K562 (cell line): ENCODE measurements at regions not wholly inside any gene's neighbourhood (a gene's known extent, or its start where the extent isn't known, plus 50 kb on each side); places are given as distances from the start of the nearest gene placed in this dataset.

Source experiments
- ATAC-seq: fragments of 200-7000 bp; cut with Tn5 transposase; 3 replicates; pipeline ENCODE4 v1.9.1; 2020; ENCODE audit warnings: moderate library complexity
- BruUV-seq: library from RNA; stranded (reverse); fragments of 400-500 nt; replicated peaks from 2 replicates; lab custom pipeline; 2021; lab: Mats Ljungman, UMichigan
- CTCF ChIA-PET: fragments of 300-600 bp; formaldehyde crosslinking; extraction: SDS; loops from one replicate; lab custom pipeline; 2021; ENCODE audit warnings: low intra/inter-chr PET ratio; lab: Yijun Ruan, JAX
- POLR2A ChIA-PET: fragments of 300-600, 350-650 bp; sonication (Branson Sonifier 250); formaldehyde crosslinking; extraction: SDS; loops from one replicate; lab custom pipeline; 2021; ENCODE audit warnings: antibody characterized with exemption, inconsistent platforms; lab: Yijun Ruan, JAX
- DNase-seq, 4 experiments: peaks; one replicate each; pipeline versions ENCODE4 v3.0.0 to v3.0.0-alpha.2; 2011 to 2018; ENCODE audit warnings: low spot score in 3 of 4, mixed read lengths in 3 of 4; ENCODE audit errors: extremely low read depth in 1 of 4
- FAIRE-seq: peaks from 2 replicates; lab custom pipeline; 2011; peaks lifted over from hg19 to GRCh38; lab: Jason Lieb, UNC
- H2AFZ ChIP-seq: 2 replicates; pipeline ENCODE4 v1.6.0; 2011; ENCODE audit warnings: low read depth, low read length, control low read depth, inconsistent platforms
- H3K27ac ChIP-seq: fragments of 200-600 bp; 3 replicates; pipeline ENCODE4 v1.8.0; 2011; ENCODE audit warnings: low read depth, mild to moderate bottlenecking, control low read depth, inconsistent platforms, low read length, moderate library complexity, mixed read lengths; ENCODE audit errors: extremely low read depth
- H3K27me3 ChIP-seq, 2 experiments: fragments of 300-600 bp in 1 of 2; 2 replicates in 1 of 2; 3 replicates in 1 of 2; pipeline versions ENCODE4 v1.6.0 to v1.8.0; 2011; ENCODE audit warnings: inconsistent platforms in 2 of 2, low read length in 2 of 2, mild to moderate bottlenecking in 1 of 2, mixed read lengths in 1 of 2, moderate library complexity in 1 of 2; ENCODE audit not compliant: control insufficient read depth in 2 of 2, insufficient read depth in 2 of 2
- H3K36me3 ChIP-seq: fragments of 300-600 bp; 3 replicates; pipeline ENCODE4 v1.8.0; 2011; ENCODE audit warnings: mild to moderate bottlenecking, low read length, inconsistent platforms; ENCODE audit not compliant: control insufficient read depth, insufficient read depth
- H3K4me1 ChIP-seq, 2 experiments: fragments of 200-600 bp in 1 of 2; replicated peaks in 1 of 2; 2 replicates in 1 of 2; 3 replicates in 1 of 2; pipeline versions ENCODE4 v1.5.1 to v1.8.0; 2011; ENCODE audit warnings: inconsistent platforms in 2 of 2, low read length in 2 of 2, mild to moderate bottlenecking in 1 of 2, mixed read lengths in 1 of 2, moderate library complexity in 1 of 2; ENCODE audit not compliant: control insufficient read depth in 2 of 2, insufficient read depth in 2 of 2
- H3K4me2 ChIP-seq: 2 replicates; pipeline ENCODE4 v1.6.1; 2011; ENCODE audit warnings: low read length, control low read depth, inconsistent platforms, mixed read lengths; ENCODE audit not compliant: insufficient read depth
- H3K4me3 ChIP-seq: fragments of 200-600 bp; sonication (generic), shearing (Covaris generic); 2 replicates; pipeline ENCODE4 v1.5.1; 2016; ENCODE audit warnings: control low read depth, inconsistent platforms
- H3K79me2 ChIP-seq: fragments of 200-600 bp; 3 replicates; pipeline ENCODE4 v1.8.0; 2011; ENCODE audit warnings: low read length, inconsistent platforms; ENCODE audit not compliant: control insufficient read depth, insufficient read depth
- H3K9ac ChIP-seq, 2 experiments: 2 replicates each; pipeline versions ENCODE4 v1.6.0 to v1.6.1; 2011; ENCODE audit warnings: low read depth in 2 of 2, low read length in 2 of 2, control low read depth in 1 of 2, inconsistent platforms in 1 of 2, mild to moderate bottlenecking in 1 of 2, mixed read lengths in 1 of 2; ENCODE audit not compliant: insufficient read depth in 1 of 2
- H3K9me1 ChIP-seq: one replicate; pipeline ENCODE4 v1.6.0; 2011; ENCODE audit warnings: inconsistent platforms, mild to moderate bottlenecking, low read length, moderate library complexity; ENCODE audit not compliant: control insufficient read depth, insufficient read depth
- H3K9me3 ChIP-seq: replicated peaks from 2 replicates; pipeline ENCODE4 v1.5.1; 2011; ENCODE audit warnings: low read depth, low read length, inconsistent platforms; ENCODE audit not compliant: control insufficient read depth, insufficient read depth
- H4K20me1 ChIP-seq: replicated peaks from 2 replicates; pipeline ENCODE4 v1.6.1; 2011; ENCODE audit warnings: low read length, inconsistent platforms, mixed read lengths; ENCODE audit not compliant: control insufficient read depth, insufficient read depth
- CBX3 ChIP-seq, 2 experiments: IDR thresholded peaks; 1 replicate in 1 of 2; 2 replicates in 1 of 2; pipeline ENCODE4 v1.6.1; 2012; ENCODE audit warnings: inconsistent platforms in 2 of 2, low read length in 2 of 2, borderline replicate concordance in 1 of 2, control low read depth in 1 of 2
- CC2D1A ChIP-seq: fragments of 450-650 bp; IDR thresholded peaks from 2 replicates; pipeline ENCODE4 v1.6.1; 2017; ENCODE audit warnings: mild to moderate bottlenecking
- HLTF ChIP-seq: fragments of 450-650 bp; IDR thresholded peaks from 2 replicates; pipeline ENCODE4 v1.6.1; 2016
- LCOR ChIP-seq: sonication (generic); formaldehyde crosslinking; IDR thresholded peaks from 2 replicates; pipeline ENCODE4 v1.8.0; 2022; ENCODE audit warnings: mild to moderate bottlenecking, missing genetic modification reagents
- NCOA1 ChIP-seq: fragments of 450-650 bp; IDR thresholded peaks from 2 replicates; pipeline ENCODE4 v1.6.1; 2016; ENCODE audit warnings: low read depth
- NCOR1 ChIP-seq: fragments of 450-650 bp; IDR thresholded peaks from 2 replicates; pipeline ENCODE4 v1.6.1; 2016; ENCODE audit warnings: mild to moderate bottlenecking, moderate library complexity
- PML ChIP-seq: IDR thresholded peaks from 2 replicates; pipeline ENCODE4 v1.6.1; 2012; ENCODE audit warnings: low read length, inconsistent platforms
- RBM34 ChIP-seq: fragments of 200-400 bp; formaldehyde crosslinking; IDR thresholded peaks from 2 replicates; pipeline ENCODE4 v1.6.1; 2018; ENCODE audit warnings: low read length, borderline replicate concordance; ENCODE audit not compliant: insufficient read depth
- SAP30 ChIP-seq: fragments of 200-600 bp; sonication (generic); IDR thresholded peaks from 2 replicates; pipeline ENCODE4 v1.6.1; 2012; ENCODE audit warnings: borderline replicate concordance, low read depth, mild to moderate bottlenecking, moderate library complexity, low read length, control low read depth, inconsistent platforms; ENCODE audit not compliant: insufficient read depth, poor library complexity, severe bottlenecking
- TAF15 ChIP-seq: fragments of 200-400 bp; formaldehyde crosslinking; IDR thresholded peaks from 2 replicates; pipeline ENCODE4 v1.6.1; 2017; ENCODE audit warnings: mild to moderate bottlenecking, low read depth, low read length, moderate library complexity
- THAP7 ChIP-seq: fragments of 250-450 bp; sonication (Bioruptor Pico); IDR thresholded peaks from 2 replicates; pipeline ENCODE4 v1.5.0; 2021
- ZBTB2 ChIP-seq: fragments of 450-650 bp; IDR thresholded peaks from 2 replicates; pipeline ENCODE4 v1.6.1; 2016; ENCODE audit warnings: antibody characterized with exemption
- ZNF140 ChIP-seq: fragments of 250-450 bp; sonication (Bioruptor Pico); IDR thresholded peaks from 2 replicates; pipeline ENCODE4 v1.8.0; 2021; ENCODE audit warnings: moderate library complexity, mild to moderate bottlenecking, inconsistent platforms
- ZNF3 ChIP-seq: fragments of 250-450 bp; sonication (Bioruptor Pico); IDR thresholded peaks from 2 replicates; pipeline ENCODE4 v1.5.0; 2021; ENCODE audit warnings: mild to moderate bottlenecking, moderate library complexity
- ZNF449 ChIP-seq: fragments of 250-450 bp; sonication (Bioruptor Pico); IDR thresholded peaks from 2 replicates; pipeline ENCODE4 v1.8.0; 2022; ENCODE audit warnings: moderate library complexity, mild to moderate bottlenecking, inconsistent platforms
- ZNF518B ChIP-seq: fragments of 250-450 bp; sonication (Bioruptor Pico); IDR thresholded peaks from 2 replicates; pipeline ENCODE4 v1.5.0; 2021; ENCODE audit warnings: mild to moderate bottlenecking, moderate library complexity
- WGBS: fragments of 100-300 bp; shearing (Covaris generic); methylation state at CpG from one replicate; pipeline ENCODE4 v1.1.6; 2016; ENCODE audit warnings: low coverage, mixed read lengths; ENCODE audit not compliant: insufficient coverage; ENCODE audit errors: missing lambda C conversion rate; 5-methylcytosine and 5-hydroxymethylcytosine counted together
- in situ Hi-C: fragments of 300-500 bp; cut with MboI; formaldehyde crosslinking; loops from 4 replicates; pipeline ENCODE4 v1.15.0; 2018; ENCODE audit warnings: inconsistent platforms, mixed read lengths
- intact Hi-C: fragments of 100-400 bp; cut with micrococcal nuclease; formaldehyde crosslinking; loops from 2 replicates; pipeline ENCODE4 v1.14.2; 2022

- TF ChIP-seq ZBTB2, result no peak
These were observed 52.0 kb upstream of the SORBS2 start (continued) for GRCh38 chr4:185863946-185864345.

- no peak for FAIRE-seq
These were observed 53.9 kb upstream of the SORBS2 start for GRCh38 chr4:185865901-185866328.

More at GRCh38 chr4:185865901-185866328, 53.9 kb upstream of the SORBS2 start:
- Histone ChIP-seq H3K4me3 (no peak overlapping the region), H3K9me1 (no peaks in the 10 kb centered on the region), H3K4me1 (no peaks in the 10 kb centered on the region), H4K20me1 (no peaks in the 10 kb centered on the region), H3K27ac (no peak overlapping the region), H3K27me3 (peaks cover 12 to 27% of the 10 kb centered on the region in 2 experiments), H3K9ac (no peak overlapping the region), H3K9me3 (no peaks in the 10 kb centered on the region), H3K79me2 (no peaks in the 10 kb centered on the region), H3K4me2 (no peak overlapping the region), H2AFZ (no peak overlapping the region), H3K36me3 (no peaks in the 10 kb centered on the region)
- intact Hi-C loops (no loop called here), in situ Hi-C loops (no loop called here)
- DNase-seq (no peak), ATAC-seq (no peak)
- 2% methylated on average over 4 of the region's 4 CpGs for WGBS
- TF ChIP-seq TAF15, result no peak
- no peak for TF ChIP-seq RBM34
- no peak for TF ChIP-seq ZNF3
- TF ChIP-seq ZNF518B (CRISPR knock-in tag), result no peak
- no peak for TF ChIP-seq SAP30
- TF ChIP-seq CC2D1A, result no peak
- no peak for TF ChIP-seq LCOR (CRISPR knock-in tag)
- no peak for TF ChIP-seq NCOA1
- TF ChIP-seq NCOR1, result no peak
- no peak for TF ChIP-seq ZNF140
- no peak for TF ChIP-seq PML
- TF ChIP-seq ZNF449 (CRISPR knock-in tag), result no peak
- TF ChIP-seq CBX3 (IDR thresholded peaks at IDR 0.05; ENCODE audit: borderline replicate concordance in 1 of 2, low read length in 2 of 2), result no peak
- no peak for TF ChIP-seq THAP7 (CRISPR knock-in tag)
- no peak for TF ChIP-seq HLTF
- POLR2A ChIA-PET, result no interaction called here
- no TSS peak for BruUV-seq
- CTCF ChIA-PET, result no interaction called here
